22Rv1 (cell line): ENCODE measurements at regions not wholly inside any gene's neighbourhood (a gene's known extent, or its start where the extent isn't known, plus 50 kb on each side); places are given as distances from the start of the nearest gene placed in this dataset.

ENCODE experiments used
- H3K27ac ChIP-seq: fragments of 450-650 bp; 2 replicates; pipeline ENCODE4 v1.5.1; 2017
- ZFX ChIP-seq: fragments of 450-650 bp; IDR thresholded peaks from 2 replicates; pipeline ENCODE4 v1.6.1; 2017; ENCODE audit warnings: antibody characterized with exemption, borderline replicate concordance
- TF ChIP-seq, protein P1 (sequence below): fragments of 450-650 bp; IDR thresholded peaks from 2 replicates; pipeline ENCODE4 v1.5.1; 2017; ENCODE audit warnings: mild to moderate bottlenecking

GRCh38 chrX:16457239-16457638, 192.7 kb upstream of the S100G start:
- TF ChIP-seq ZFX: no peak
- TF ChIP-seq, protein P1, sequence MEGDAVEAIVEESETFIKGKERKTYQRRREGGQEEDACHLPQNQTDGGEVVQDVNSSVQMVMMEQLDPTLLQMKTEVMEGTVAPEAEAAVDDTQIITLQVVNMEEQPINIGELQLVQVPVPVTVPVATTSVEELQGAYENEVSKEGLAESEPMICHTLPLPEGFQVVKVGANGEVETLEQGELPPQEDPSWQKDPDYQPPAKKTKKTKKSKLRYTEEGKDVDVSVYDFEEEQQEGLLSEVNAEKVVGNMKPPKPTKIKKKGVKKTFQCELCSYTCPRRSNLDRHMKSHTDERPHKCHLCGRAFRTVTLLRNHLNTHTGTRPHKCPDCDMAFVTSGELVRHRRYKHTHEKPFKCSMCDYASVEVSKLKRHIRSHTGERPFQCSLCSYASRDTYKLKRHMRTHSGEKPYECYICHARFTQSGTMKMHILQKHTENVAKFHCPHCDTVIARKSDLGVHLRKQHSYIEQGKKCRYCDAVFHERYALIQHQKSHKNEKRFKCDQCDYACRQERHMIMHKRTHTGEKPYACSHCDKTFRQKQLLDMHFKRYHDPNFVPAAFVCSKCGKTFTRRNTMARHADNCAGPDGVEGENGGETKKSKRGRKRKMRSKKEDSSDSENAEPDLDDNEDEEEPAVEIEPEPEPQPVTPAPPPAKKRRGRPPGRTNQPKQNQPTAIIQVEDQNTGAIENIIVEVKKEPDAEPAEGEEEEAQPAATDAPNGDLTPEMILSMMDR: no peak
- H3K27ac ChIP-seq: no peak overlapping the region

DNA sequence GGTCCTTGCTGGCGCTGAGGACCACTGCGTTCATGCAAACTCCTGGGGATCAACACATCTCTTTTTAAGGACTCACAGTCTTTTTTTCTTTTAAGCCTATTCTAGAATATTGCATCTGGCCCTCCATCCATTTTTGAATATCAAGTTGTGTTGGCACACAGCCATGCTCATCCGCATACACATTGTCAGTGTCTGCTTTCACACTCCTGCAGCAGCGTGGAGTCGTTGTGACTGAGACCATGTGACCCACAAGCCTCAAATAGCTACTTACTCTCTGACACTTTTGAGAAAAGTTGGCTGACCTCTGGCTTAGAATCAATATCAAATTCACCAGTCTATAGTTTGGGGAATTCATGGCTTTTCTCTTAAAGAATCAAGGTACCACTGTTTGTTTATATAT, 191.8 kb upstream of the S100G start:
- TF ChIP-seq, protein P1: no peak
- TF ChIP-seq ZFX: no peak
- no peak overlapping the region for H3K27ac ChIP-seq

- TF ChIP-seq, protein P1: no peak
- TF ChIP-seq ZFX: no peak
- no peak overlapping the region for H3K27ac ChIP-seq
Observed at GRCh38 chrX:16459008-16459407, 190.9 kb upstream of the S100G start.

- H3K27ac ChIP-seq: no peak overlapping the region
- TF ChIP-seq, protein P1: no peak
- TF ChIP-seq ZFX: no peak
Observed at GRCh38 chrX:16461968-16462367, 188.0 kb upstream of the S100G start.

DNA sequence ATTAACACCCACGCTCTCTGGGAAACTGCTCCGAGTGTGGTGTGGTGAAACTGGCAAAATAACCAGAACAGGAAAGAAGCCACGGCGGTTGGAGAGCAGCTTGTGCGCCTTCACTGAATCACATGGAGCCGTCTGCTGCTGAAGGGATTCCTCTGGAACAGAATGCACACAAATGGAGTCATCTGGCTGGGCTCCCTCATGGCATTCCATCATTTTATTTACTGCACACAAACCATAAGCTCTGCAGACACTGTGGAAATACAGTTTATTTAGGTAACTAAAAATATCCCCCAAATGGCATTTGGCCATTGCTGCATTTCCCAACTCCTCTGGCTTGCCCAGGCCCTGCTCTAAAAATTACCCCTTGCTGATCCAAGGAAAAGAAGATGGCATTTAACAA, 187.0 kb upstream of the S100G start:
- no peak overlapping the region for H3K27ac ChIP-seq
- no peak for TF ChIP-seq ZFX
- TF ChIP-seq, protein P1: no peak

GRCh38 chrX:16464369-16464768, 185.6 kb upstream of the S100G start:
- H3K27ac ChIP-seq: no peak overlapping the region
- TF ChIP-seq ZFX: no peak
- TF ChIP-seq, protein P1: no peak

DNA sequence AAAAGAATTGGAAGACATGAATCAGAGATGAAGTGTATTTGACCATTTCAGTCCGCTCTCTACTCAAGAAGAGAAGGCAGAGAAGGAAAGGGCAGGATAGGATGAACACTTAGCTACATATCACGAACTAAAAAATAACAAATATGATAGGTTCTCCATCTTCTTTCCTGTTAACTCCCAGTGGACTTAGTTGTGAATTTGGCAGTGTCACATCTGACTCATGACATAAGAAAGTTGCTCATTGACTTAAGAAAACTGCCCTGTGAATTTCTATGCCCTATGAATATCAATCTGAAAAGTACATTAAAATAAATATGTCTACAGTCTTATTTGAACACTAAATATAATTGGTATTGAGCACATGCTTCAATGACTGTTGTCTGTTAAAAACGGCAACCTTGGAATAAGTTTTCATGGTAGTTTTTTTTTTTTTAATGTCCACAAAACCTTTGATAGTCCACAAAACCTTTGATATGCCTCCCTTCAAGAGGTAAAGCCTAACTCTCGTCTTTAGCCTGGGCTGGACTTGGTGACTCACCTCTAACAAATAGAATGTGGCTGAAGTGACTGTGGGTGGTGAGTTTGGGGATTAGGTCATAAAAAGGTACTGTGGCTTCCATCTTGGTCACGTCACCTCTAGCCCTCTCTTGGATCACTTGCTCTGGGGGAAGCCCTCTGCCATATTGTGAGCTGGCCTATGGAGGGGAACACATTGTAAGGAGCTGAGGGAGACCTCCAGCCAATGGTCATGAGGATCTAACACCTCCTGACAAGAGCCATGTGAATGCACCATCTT, 184.7 kb upstream of the S100G start:
- no peak overlapping the region for H3K27ac ChIP-seq
- TF ChIP-seq ZFX: no peak
- TF ChIP-seq, protein P1: no peak
